ENCODE measurements at regions not wholly inside any gene's neighbourhood (a gene's known extent, or its start where the extent isn't known, plus 50 kb on each side); places are given as distances from the start of the nearest gene placed in this dataset. TPM values are rescaled to one million over a fixed set of nuclear protein-coding genes. Genes with fewer than 3 reads are reported as not detected.

- Histone ChIP-seq H3K27me3 (ENCODE audit: control insufficient read depth, insufficient read depth, low read length) (no peaks in the 10 kb centered on the region), H3K4me3 (ENCODE audit: low read depth, low read length) (no peak overlapping the region), H3K27ac (ENCODE audit: low read depth, low read length) (no peak overlapping the region), H3K9me3 (ENCODE audit: control insufficient read depth, insufficient read depth, low read length) (peaks cover 45% of the 10 kb centered on the region)
- POLR2A ChIA-PET = no interaction called here
- no peak for DNase-seq (ENCODE audit: low read depth, low spot score)
- CTCF ChIA-PET = no interaction called here
- no peak for TF ChIP-seq CTCF (IDR thresholded peaks at IDR 0.05; ENCODE audit: low read depth, low read length)
These were observed 884.2 kb upstream of the ZNF722 start for GRCh38 chr7:63114371-63114985.

Small RNAs in the stretch of these regions (small RNA-seq; reads per million reads assigned to genes)
- not detected for gene RNU6-417P (ENCODE audit: insufficient read length, low read depth)

Measured in AG04450 (cell line).